ENCODE measurements at regions not wholly inside any gene's neighbourhood (a gene's known extent, or its start where the extent isn't known, plus 50 kb on each side); places are given as distances from the start of the nearest gene placed in this dataset.

DNA sequence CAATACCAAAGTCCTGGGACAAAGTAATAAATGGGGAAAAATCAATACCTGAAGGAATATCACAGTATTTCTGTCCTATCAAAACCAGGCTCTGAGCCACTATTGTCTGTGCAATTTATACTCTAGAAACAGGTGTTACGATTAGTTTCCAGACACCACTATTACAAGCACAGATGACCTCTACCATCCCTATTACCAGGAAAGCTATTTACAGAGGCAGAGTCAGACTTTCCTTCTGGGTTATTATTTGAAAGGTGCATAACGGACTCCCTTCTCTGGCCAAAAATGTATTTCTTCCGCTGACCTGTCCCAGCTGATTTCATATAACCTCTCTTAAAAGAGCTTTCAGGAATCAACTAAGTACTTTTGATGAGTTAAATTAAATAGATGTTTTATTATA, 154.6 kb upstream of the LRRC7 start:
- no peak for ATAC-seq
- intact Hi-C loops (cut with DNase I): no loop called here

DNA sequence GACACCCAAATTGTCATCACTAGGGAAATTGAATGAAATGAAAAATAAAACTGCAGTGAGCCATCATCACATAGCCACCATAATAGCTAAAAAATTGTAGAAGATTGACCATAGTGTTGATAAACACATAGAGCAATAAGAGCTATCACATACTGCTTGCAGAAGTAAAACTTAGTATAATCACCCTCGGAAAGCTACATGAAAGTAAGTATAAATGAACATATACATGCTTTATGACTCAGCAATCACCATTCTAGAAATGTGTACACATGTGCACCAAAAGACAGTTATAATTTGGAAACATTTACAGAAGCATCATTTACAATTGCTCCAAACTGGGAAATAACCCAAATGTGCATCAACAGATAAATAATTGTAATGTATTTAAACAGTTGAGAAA, 153.1 kb upstream of the LRRC7 start:
- intact Hi-C loops (cut with DNase I): no loop called here

More for the DNA sequence above, 154.6 kb upstream of the LRRC7 start:
- no peak for DNase-seq (ENCODE audit: low spot score)

DNA sequence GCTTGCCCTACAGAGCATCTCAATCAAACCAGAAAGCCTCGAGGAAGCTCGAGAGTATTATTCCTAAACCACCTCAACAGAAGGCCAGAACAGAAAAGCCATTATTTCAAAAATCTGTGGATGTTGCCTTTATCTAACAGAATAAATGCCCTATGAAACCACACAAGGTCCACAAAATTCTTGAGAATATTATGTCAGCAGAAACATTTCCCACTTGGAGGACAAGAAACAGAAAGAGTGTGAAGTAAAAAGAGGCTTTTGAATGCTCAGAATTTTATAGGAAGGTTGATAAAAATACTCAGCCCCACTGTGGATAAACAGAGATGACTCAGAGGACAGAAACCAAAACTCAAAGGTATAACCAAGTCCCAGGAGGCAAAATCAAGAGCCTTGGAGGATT, 146.4 kb upstream of the LRRC7 start:
- DNase-seq (ENCODE audit: low spot score) (no peak), ATAC-seq (no peak)
- intact Hi-C loops (cut with DNase I): no loop called here

More for the DNA sequence above, 153.1 kb upstream of the LRRC7 start:
- DNase-seq (ENCODE audit: low spot score) (no peak), ATAC-seq (no peak)

DNA sequence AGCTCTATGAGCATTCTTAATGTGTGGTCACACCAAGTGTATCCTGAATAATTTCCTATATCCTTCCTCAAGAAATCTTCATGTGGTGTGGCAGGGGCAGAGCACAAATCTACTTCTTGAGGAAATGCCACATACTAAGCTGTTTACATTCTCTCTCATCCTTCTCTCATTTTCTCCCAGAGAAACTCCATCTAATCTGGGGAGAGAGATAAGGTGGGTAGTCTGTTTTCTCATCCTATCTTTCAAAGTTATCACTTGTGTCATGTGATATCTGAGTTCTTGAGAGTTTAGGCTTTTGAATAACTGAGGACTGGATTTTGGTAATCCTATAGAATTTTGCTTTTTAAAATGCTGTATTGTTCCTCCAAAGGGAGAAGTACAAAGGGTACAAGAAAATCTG, 141.9 kb upstream of the LRRC7 start:
- DNase-seq (ENCODE audit: low spot score): no peak
- no peak for ATAC-seq
- intact Hi-C loops (cut with DNase I): no loop called here

DNA sequence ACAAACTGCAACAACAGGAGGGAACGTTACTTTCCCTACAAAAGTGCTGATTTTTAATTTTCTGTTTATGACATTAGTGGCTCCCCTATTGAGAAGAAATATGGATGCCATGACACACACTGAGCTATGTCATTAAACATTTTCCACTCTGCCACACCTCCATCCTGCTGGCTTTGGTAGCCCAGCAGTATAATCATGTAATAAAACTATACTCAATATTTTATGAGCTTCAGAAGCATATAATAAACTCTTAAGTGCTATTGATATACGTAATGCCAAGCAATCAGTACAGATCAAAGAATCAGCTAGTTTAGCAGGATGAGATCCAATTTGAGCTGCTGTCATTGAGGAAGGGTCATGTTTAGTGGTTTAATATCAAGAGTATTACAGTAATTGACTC, 141.3 kb upstream of the LRRC7 start:
- intact Hi-C loops (cut with DNase I): no loop called here
- ATAC-seq (no peak), DNase-seq (ENCODE audit: low spot score) (no peak)

DNA sequence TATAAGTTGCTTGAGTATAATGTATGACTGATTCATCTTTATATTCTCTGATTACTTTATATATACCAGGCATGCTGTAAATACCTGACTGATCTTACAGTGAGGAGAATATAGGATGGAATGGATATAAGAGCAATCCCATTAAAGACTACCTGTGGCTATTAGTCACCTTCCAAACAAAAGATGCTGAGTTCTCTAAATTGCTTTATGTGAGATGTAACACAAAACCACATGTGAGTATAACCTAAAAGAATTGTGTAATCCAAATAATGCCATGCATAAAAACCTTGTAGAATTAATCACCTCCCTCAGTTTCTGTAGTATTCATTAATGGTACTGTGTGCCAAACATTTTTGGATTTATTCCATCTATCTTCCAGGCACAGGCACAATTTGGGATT, 134.6 kb upstream of the LRRC7 start:
- DNase-seq (ENCODE audit: low spot score): no peak
- ATAC-seq: no peak
- intact Hi-C loops (cut with DNase I): no loop called here

DNA sequence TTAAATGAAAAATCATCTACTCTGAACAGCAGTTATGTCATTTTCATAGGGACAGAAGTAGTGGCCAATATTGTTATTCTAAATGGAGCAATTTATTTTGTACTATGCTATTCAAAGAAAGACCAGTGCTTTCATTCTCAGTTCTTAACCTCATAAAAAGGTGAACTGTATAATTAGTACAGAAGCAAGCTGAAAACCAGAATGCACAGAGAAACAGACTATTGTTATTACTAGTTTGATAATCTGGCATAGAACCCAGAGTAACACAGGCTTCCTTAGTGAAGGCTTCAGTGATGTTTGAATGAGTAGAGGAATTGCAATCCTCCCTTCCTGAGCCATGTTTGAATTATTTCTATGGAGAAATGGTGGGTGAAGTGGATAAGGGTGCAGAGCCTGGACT, 131.6 kb upstream of the LRRC7 start:
- ATAC-seq (no peak), DNase-seq (ENCODE audit: low spot score) (no peak)
- intact Hi-C loops (cut with DNase I): no loop called here

DNA sequence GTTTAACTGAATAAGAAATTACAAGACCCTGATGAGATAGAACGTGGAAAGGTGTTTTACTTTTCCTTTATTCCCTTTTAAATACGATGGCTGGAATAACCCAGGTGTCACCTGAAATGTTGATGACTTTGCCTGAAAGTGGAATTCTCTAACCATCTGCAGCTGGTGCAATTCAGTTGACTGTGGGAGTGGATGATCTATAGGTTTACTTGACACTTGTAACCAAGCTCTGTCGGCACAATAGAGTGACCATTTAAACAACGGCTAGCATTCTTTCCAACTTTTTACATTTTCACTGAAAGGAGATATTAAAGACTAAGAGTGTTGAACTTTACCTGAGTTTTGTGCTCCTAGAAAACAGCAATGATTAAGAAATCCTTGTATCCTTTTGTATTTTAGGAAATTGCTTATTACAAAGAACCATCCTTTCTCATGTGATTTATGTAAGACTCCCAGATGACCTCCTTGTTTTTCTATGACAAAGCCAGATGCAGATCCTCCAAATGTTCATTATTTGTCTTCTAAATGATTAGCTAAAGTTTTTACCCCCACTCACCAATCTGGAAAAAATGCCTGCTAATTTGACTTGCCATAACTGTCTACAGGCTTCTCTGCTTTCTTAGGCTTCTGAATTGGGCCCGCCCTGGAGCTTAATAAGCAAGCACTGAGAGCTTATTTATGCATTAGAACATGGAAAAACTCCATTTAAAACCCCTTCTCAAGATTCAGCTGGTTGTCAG, 129.5 kb upstream of the LRRC7 start:
- ATAC-seq (no peak), DNase-seq (ENCODE audit: low spot score) (no peak)
- intact Hi-C loops (cut with DNase I): no loop called here

DNA sequence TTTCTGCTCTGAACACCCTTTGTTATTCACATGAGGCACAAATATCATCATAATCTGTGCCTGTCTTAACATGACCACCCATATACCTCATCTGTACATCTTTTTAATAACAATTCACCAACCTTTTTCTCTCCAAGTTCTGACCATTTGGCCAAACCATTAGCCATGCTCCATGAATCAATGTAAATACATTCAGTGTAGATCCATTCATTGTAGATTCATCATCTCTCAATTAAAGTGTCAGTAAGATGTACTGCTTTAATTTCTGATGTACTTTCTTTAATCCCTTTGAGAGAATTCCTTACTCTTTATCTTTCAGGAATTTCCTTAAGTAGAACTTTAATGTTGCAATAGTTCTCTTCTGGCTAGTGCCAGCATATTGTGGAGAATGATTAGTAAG, 126.2 kb upstream of the LRRC7 start:
- ATAC-seq (no peak), DNase-seq (ENCODE audit: low spot score) (no peak)
- intact Hi-C loops (cut with DNase I): no loop called here

DNA sequence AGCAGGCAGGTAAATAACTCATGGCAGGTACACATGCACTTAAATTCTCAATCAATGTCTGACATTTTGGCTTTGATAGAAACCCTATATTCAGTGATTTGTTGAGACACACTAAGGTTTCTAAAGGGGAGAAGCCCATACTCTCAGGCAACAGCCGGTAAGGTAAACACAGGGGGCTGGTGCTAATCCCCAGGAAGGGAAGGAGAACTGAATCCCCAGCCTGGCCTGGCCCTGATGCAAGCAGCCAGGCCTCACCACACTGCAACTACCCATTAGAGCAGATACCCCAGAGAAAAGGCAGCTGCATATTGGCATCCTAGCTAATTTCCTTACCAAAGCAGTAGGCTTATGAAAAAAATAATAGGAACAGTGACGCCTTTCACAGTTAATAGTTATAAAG, 116.5 kb upstream of the LRRC7 start:
- intact Hi-C loops (cut with DNase I): no loop called here
- ATAC-seq (no peak), DNase-seq (ENCODE audit: low spot score) (no peak)

DNA sequence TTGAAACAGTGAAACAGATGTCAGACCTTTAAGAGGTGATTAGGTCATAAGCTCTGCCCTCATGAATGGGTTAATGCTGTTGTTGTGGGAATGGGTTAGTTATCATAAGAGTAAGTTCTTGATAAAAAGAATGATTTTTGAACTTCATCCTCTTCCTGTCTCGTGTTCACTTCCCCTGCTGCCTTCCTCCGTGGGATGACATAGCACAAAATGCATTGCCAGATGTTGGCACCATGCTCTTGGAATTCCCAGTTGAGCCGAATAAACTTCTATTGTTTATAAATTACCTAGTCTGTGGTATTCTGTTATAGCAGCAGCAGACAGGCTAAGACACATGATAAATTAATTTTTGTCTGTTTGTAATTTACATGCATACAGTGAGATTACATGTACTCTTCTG, 112.0 kb upstream of the LRRC7 start:
- ATAC-seq: no peak
- intact Hi-C loops (cut with DNase I): no loop called here
- DNase-seq (ENCODE audit: low spot score): no peak

DNA sequence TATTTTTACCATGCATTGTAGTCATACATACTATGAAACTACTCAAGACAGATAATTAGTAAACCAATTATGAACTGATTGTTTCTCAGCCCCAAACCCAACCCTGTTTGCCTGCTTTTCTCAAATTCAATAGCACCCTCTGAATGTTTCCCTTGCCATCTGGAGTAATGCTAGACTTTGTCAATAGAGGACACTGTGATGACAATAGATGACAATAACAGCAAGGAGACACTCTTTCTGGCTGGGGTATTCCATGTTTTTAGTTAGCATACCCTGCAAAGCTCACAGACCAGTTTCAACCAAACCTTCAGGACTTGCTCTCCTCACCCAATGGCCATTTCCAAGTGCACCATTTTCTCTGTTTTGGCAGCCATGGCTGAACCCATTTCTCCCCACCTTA, 108.5 kb upstream of the LRRC7 start:
- intact Hi-C loops (cut with DNase I): no loop called here
- no peak for ATAC-seq
- no peak for DNase-seq (ENCODE audit: low spot score)

DNA sequence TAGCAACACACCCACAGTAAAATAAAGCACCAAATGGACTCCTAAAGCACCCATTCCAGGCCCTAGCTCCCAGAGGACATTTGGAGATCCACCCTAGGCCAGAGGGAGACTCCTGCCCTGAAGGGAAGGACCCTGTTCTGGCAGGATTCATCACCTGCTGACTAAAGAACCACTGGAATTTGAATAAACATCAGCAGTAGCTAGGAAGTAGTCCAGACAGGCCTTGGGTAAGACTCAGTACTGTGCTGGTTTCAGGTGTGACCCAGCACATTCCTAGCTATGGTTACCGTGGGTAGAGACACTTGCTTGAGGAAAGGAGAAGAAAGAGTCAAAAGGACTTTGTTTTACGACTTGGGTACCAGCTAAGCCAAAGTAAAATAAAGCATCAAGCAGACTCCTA, 92.7 kb upstream of the LRRC7 start:
- DNase-seq (ENCODE audit: low spot score) (no peak), ATAC-seq (no peak)
- intact Hi-C loops (cut with DNase I): no loop called here

DNA sequence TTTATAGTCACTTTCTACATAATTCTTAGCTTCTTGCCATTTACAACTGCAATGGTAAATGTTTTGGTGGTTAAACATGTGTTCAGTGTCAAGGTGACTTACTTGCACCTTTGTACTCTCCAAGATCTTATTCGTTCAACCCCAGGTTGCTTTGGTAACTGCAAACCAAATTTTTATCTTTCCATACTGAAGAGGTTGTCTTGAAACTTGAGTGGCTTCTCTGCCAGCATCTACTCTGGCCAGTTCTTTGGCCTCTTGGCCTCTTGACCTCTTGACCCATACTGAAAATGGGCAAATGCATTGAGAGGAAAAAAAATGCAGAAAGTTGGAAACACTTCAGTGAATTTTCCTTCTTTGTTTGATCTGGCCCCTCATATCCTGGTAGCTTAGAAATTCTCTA, 88.0 kb upstream of the LRRC7 start:
- ATAC-seq: no peak
- no peak for DNase-seq (ENCODE audit: low spot score)
- intact Hi-C loops (cut with DNase I): no loop called here

DNA sequence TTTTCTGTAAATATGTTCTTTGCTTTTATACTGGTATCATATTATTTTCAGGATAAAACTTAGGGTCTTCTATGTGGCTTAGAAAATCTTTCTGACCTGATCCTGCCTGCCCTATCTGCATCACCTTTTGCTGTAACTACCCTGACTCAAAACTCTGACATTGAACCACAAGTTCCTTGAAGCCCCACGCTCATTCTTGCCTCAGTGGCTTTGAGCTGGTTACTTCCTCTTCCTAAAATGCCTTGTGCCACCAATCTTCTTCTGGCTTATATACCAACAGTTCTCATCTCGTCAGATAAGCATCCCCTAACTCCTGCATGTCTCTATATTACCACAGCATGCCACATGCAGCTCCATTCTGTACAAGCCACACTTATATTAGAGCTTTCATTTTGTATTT, 84.5 kb upstream of the LRRC7 start:
- ATAC-seq (no peak), DNase-seq (ENCODE audit: low spot score) (no peak)
- intact Hi-C loops (cut with DNase I): no loop called here

DNA sequence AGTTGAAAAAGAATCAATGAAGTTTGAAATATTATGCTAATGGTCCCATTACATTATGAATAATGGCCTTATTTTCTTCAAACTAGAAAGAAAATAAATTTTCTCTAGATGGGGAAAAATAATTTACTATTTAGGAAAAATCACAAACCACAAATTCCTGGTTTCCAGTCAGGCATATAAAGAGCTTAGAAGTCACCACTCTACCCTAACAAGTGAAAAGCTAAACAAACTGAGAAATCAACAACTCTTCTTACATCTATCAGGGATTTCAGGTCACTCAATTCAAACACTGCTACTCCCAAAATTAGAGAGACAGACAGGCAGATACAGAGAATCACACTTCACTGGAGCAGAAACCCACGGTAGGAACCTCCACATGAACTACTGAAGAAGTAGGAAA, 82.1 kb upstream of the LRRC7 start:
- ATAC-seq (no peak), DNase-seq (ENCODE audit: low spot score) (no peak)
- intact Hi-C loops (cut with DNase I): no loop called here

DNA sequence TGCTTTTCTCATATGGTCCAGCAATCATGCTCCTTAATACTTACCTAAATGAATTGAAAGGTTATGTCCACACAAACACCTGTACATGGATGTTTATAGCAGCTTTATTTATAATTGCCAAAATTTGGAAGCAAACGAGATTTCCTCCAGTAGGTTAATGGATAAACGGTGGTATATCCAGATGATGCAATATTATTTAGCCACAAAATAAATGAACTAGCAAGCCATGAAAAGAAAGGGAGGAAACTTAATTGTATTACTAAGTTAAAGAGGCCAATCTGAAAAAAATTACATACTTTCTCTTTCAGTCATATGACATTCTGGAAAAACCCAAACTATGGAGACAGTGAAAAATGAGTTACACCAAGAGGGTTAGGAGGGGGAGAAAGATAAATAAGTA, 76.3 kb upstream of the LRRC7 start:
- no peak for ATAC-seq
- no peak for DNase-seq (ENCODE audit: low spot score)
- intact Hi-C loops (cut with DNase I): no loop called here

DNA sequence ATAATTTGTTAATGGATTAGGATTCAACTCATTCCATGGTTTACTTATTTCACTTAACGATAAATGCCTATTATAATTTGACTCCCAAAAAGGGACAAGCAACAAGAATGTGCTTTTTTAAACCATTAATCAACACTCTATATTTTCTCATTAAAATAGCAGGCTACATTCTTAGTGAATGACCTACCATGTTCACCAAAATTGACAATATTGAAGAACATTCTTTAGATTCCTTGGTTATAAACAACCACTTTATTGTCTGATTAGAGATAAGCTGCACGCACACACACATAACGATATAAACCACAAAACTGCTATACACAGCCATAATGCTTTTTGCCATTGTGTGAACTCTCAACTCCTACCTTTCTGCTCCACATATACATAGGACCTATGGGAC, 75.4 kb upstream of the LRRC7 start:
- ATAC-seq (no peak), DNase-seq (ENCODE audit: low spot score) (no peak)
- intact Hi-C loops (cut with DNase I): no loop called here

DNA sequence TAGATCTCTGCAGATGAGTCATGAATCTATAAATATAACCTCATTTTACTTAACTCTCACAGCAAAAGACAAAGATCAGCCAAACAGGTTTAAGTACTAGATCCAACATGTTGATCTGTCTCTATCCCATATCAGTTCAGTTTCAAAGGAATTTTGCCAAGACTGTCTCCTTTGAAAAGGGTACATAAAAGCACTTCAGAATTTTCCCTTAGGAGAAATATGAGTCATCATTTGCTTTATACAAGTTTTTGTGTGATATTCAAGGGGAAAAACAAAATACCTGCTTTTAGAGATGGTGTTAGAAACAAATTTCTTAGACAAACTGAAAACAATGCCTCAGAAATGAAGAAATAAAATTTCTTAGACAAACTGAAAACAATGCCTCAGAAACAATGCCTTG, 73.5 kb upstream of the LRRC7 start:
- DNase-seq (ENCODE audit: low spot score) (no peak), ATAC-seq (no peak)
- intact Hi-C loops (cut with DNase I): no loop called here

DNA sequence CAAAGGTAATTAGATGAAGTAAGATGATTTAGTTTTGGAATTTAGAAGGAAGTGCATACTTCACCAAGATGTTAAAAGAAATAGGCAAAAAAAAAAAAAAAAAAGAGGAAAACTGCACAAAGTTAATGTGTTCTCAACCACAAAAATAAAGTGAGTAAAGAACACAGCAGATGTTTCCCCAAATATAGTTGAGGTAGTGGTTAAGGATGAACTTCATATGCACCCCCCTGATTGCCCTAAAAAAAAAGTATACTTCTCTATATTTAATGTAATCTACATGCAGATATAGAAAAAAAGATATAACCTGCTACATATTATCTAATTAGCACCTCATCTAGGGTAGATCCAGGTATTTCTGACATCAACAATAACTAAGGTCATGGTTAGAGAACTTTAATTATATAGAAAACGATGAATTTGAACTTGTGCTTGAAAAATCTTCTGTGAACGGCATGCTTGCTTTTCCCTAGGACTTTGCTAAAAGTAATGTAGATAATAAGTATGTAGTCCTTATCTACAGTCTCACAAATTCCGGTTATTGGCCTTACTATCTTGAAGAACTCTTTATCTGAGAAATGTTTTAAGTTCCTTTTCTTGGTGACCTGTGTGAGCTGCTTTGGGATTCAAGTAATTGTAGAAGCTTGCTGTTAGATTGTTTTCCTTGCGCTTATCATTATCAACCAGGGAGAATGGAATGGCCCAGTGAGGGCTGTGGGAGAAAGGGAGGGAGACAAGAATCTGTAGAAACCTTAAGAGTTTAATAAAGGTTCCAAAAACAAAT, 70.1 kb upstream of the LRRC7 start:
- intact Hi-C loops (cut with DNase I): no loop called here
- ATAC-seq: no peak
- DNase-seq (ENCODE audit: low spot score): no peak

DNA sequence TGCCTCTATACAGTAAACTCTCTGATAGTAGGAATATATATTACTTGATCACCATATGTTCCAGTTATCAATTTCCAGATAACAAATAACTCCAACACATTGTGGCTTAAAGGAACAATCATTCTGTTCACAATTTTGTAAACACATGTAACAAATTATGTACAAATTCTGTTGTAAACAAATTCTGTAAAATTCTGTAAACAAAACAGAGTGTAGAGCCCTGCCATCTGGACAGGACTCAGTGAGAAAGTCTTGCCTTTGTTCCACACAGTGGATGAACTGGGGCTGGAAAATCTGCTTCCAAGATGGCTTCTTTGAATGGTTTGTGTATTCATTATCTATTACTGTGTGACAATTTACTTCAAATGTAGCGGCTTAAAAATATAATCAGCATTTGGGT, 69.0 kb upstream of the LRRC7 start:
- ATAC-seq: no peak
- intact Hi-C loops (cut with DNase I): no loop called here
- DNase-seq (ENCODE audit: low spot score): no peak

Measured in sciatic nerve (tissue), 2 donors.